ENCODE measurements at regions not wholly inside any gene's neighbourhood (a gene's known extent, or its start where the extent isn't known, plus 50 kb on each side); places are given as distances from the start of the nearest gene placed in this dataset.

GRCh38 chr7:388961-389701 lies 99.2 kb downstream of the FOXL3 start:
- no peak overlapping the region for H2BK20ac ChIP-seq (ENCODE audit: low read depth, low read length, poor library complexity, severe bottlenecking)
- peaks cover 10% of the 10 kb centered on the region for H3K9me3 ChIP-seq (ENCODE audit: control insufficient read depth, low read depth, low read length)
- no peaks in the 10 kb centered on the region for H3K79me2 ChIP-seq (ENCODE audit: insufficient read depth, low read length)
- H2BK5ac ChIP-seq (ENCODE audit: insufficient read length, low read length): no peak overlapping the region
- no peak for TF ChIP-seq CTCF (conservative IDR thresholded peaks at IDR 0.05)
- no peak overlapping the region for H4K5ac ChIP-seq (ENCODE audit: insufficient read length, low read depth, low read length)
- no peaks in the 10 kb centered on the region for H3K23me2 ChIP-seq (ENCODE audit: insufficient read length, low read depth, low read length, poor library complexity, severe bottlenecking)
- Mint-ChIP-seq H3K36me3 (ENCODE audit: insufficient read depth in 1 of 3, low read depth in 3 of 3) (peaks cover 0 to 19% (median 9%) of the 10 kb centered on the region in 3 experiments; a peak in 6 of 7 replicates), H3K9me3 (peaks cover 20 to 29% of the 10 kb centered on the region in 2 experiments), H3K27ac (no peak overlapping the region), H3K27me3 (ENCODE audit: low read depth) (peaks cover 28% of the 10 kb centered on the region), H3K4me1 (peaks cover 0 to 3% of the 10 kb centered on the region in 2 experiments; a peak in 1 of 4 replicates), H3K4me3 (no peak overlapping the region)
- no peak overlapping the region for H3K23ac ChIP-seq (ENCODE audit: insufficient read length, low read depth, low read length)
- no peak overlapping the region for H3T11ph ChIP-seq (ENCODE audit: low read length)
- no peak overlapping the region for H3K4ac ChIP-seq (ENCODE audit: low read depth, low read length)
- no peak overlapping the region for H2BK12ac ChIP-seq (ENCODE audit: insufficient read length, low read depth, low read length)
- H2BK15ac ChIP-seq (ENCODE audit: low read depth, low read length): no peak overlapping the region
- H3K18ac ChIP-seq (ENCODE audit: insufficient read length, low read depth, low read length): no peak overlapping the region
- H2BK120ac ChIP-seq (ENCODE audit: low read depth, low read length, poor library complexity, severe bottlenecking): no peak overlapping the region
- DNase-seq: no peak
- no peak overlapping the region; the same call in 1 of the 2 replicates for H3K14ac ChIP-seq (ENCODE audit: insufficient read depth, low read length)
- H3K56ac ChIP-seq (ENCODE audit: insufficient read length, low read depth, low read length): no peak overlapping the region
- H4K20me1 ChIP-seq (ENCODE audit: control insufficient read depth, insufficient read depth, insufficient read length): no peaks in the 10 kb centered on the region
- no peak overlapping the region for H4K91ac ChIP-seq (ENCODE audit: insufficient read length, low read depth, low read length)
- no peak overlapping the region for H2AK5ac ChIP-seq (ENCODE audit: insufficient read length, low read length)
- H3K9ac ChIP-seq (ENCODE audit: extremely low read depth, insufficient read length, low read length): no peak overlapping the region
- no peak overlapping the region for H3K27ac ChIP-seq (ENCODE audit: insufficient read length, low read depth, low read length)
- no CpG with 5 or more reads among the region's 31 CpGs for WGBS (ENCODE audit: extremely low coverage, insufficient read length, low lambda C conversion rate)
- no peak overlapping the region for H3K4me2 ChIP-seq (ENCODE audit: insufficient read depth, insufficient read length, low read length)
- no peak overlapping the region for H4K8ac ChIP-seq (replicated peaks; ENCODE audit: insufficient read length, low read depth, low read length)
- H2AFZ ChIP-seq (ENCODE audit: low read length): no peak overlapping the region
- no peaks in the 10 kb centered on the region for H3K4me1 ChIP-seq (ENCODE audit: insufficient read depth, low read length)
- no peaks in the 10 kb centered on the region for H3K79me1 ChIP-seq (ENCODE audit: insufficient read depth, low read depth, low read length, poor library complexity, severe bottlenecking)
- no peaks in the 10 kb centered on the region for H3K27me3 ChIP-seq (ENCODE audit: insufficient read depth, low read length)
